OCI-LY1 (cell line): ENCODE measurements at regions not wholly inside any gene's neighbourhood (a gene's known extent, or its start where the extent isn't known, plus 50 kb on each side); places are given as distances from the start of the nearest gene placed in this dataset.

Experiments used
- H2AFZ ChIP-seq: fragments of 200-600 bp; sonication (generic), shearing (Covaris generic); 2 replicates; pipeline ENCODE4 v1.6.0; 2014; ENCODE audit warnings: antibody characterized with exemption, mild to moderate bottlenecking, low read length
- H3F3A ChIP-seq: fragments of 200-600 bp; sonication (generic), shearing (Covaris generic); 2 replicates; pipeline ENCODE4 v1.6.0; 2014; ENCODE audit warnings: mild to moderate bottlenecking, antibody characterized with exemption, low read length, moderate library complexity; ENCODE audit not compliant: insufficient read depth
- H3K27ac ChIP-seq: fragments of 200-600 bp; sonication (generic); 2 replicates; pipeline ENCODE4 v1.5.1; 2014; ENCODE audit warnings: low read length, mixed run types, mild to moderate bottlenecking, low read depth; ENCODE audit not compliant: poor library complexity, severe bottlenecking
- H3K27me3 ChIP-seq: fragments of 200-600 bp; sonication (generic); 2 replicates; pipeline ENCODE4 v1.6.0; 2014; ENCODE audit warnings: antibody characterized with exemption, mild to moderate bottlenecking, low read length, moderate library complexity; ENCODE audit not compliant: insufficient read depth
- H3K36me3 ChIP-seq: fragments of 200-600 bp; sonication (generic); 2 replicates; pipeline ENCODE4 v1.6.1; 2014; ENCODE audit warnings: mild to moderate bottlenecking, antibody characterized with exemption, low read length, moderate library complexity, mixed read lengths; ENCODE audit not compliant: insufficient read depth
- H3K4me1 ChIP-seq: fragments of 200-600 bp; sonication (generic); 2 replicates; pipeline ENCODE4 v1.5.1; 2014; ENCODE audit warnings: mild to moderate bottlenecking, low read length, moderate library complexity; ENCODE audit not compliant: insufficient read depth, severe bottlenecking
- H3K4me2 ChIP-seq: fragments of 200-600 bp; sonication (generic), shearing (Covaris generic); 2 replicates; pipeline ENCODE4 v1.6.1; 2014; ENCODE audit warnings: low read length
- H3K4me3 ChIP-seq: fragments of 200-600 bp; sonication (generic); 2 replicates; pipeline ENCODE4 v1.5.1; 2014; ENCODE audit warnings: low read length, low read depth, mild to moderate bottlenecking, mixed read lengths; ENCODE audit not compliant: poor library complexity, severe bottlenecking
- H3K79me2 ChIP-seq: fragments of 200-600 bp; shearing (Covaris generic); 2 replicates; pipeline ENCODE4 v1.6.1; 2016; ENCODE audit warnings: mixed run types, low read length, mixed read lengths; ENCODE audit not compliant: insufficient read depth
- H3K9ac ChIP-seq: fragments of 200-600 bp; sonication (generic), shearing (Covaris generic); 2 replicates; pipeline ENCODE4 v1.6.1; 2014; ENCODE audit warnings: mild to moderate bottlenecking, low read length, mixed read lengths
- H3K9me2 ChIP-seq: fragments of 200-600 bp; sonication (generic), shearing (Covaris generic); 2 replicates; pipeline ENCODE4 v1.6.1; 2014; ENCODE audit warnings: low read depth, mild to moderate bottlenecking, low read length, mixed read lengths
- H3K9me3 ChIP-seq: fragments of 200-600 bp; shearing (Covaris generic); 2 replicates; pipeline ENCODE4 v1.6.1; 2014; ENCODE audit warnings: low read length, mixed read lengths
- H4K20me1 ChIP-seq: fragments of 200-600 bp; sonication (generic), shearing (Covaris generic); 2 replicates; pipeline ENCODE4 v1.6.0; 2016; ENCODE audit warnings: mild to moderate bottlenecking, low read length; ENCODE audit not compliant: insufficient read depth
- CTCF ChIP-seq: fragments of 200-600 bp; sonication (generic), shearing (Covaris generic); IDR thresholded peaks from 2 replicates; pipeline ENCODE4 v1.5.1; 2017; ENCODE audit warnings: mild to moderate bottlenecking, antibody characterized with exemption, low read length, moderate library complexity, mixed read lengths
- EZH2 ChIP-seq: fragments of 200-600 bp; sonication (generic), shearing (Covaris generic); IDR thresholded peaks from 2 replicates; pipeline ENCODE4 v1.8.0; 2017; ENCODE audit warnings: borderline replicate concordance, mixed run types, mild to moderate bottlenecking, antibody characterized with exemption, low read length, moderate library complexity, mixed read lengths

GRCh38 chrX:43269201-43269600 lies 386.9 kb upstream of the MAOA start:
- no peaks in the 10 kb centered on the region for H3F3A ChIP-seq
- H2AFZ ChIP-seq: no peak overlapping the region
- H3K79me2 ChIP-seq: no peaks in the 10 kb centered on the region
- no peak overlapping the region for H3K4me2 ChIP-seq
- no peaks in the 10 kb centered on the region for H4K20me1 ChIP-seq
- H3K9me2 ChIP-seq: no peaks in the 10 kb centered on the region
- no peak overlapping the region for H3K4me3 ChIP-seq
- H3K9me3 ChIP-seq: no peaks in the 10 kb centered on the region
- no peak for TF ChIP-seq EZH2
- TF ChIP-seq CTCF: no peak
- H3K9ac ChIP-seq: no peak overlapping the region
- H3K27me3 ChIP-seq: no peaks in the 10 kb centered on the region
- H3K27ac ChIP-seq: no peak overlapping the region
- no peaks in the 10 kb centered on the region for H3K4me1 ChIP-seq
- H3K36me3 ChIP-seq: no peaks in the 10 kb centered on the region; the same call in 1 of the 2 replicates

GRCh38 chrX:43277879-43278278 lies 378.2 kb upstream of the MAOA start:
- Histone ChIP-seq H3K27ac (no peak overlapping the region), H3K9me2 (no peaks in the 10 kb centered on the region), H4K20me1 (no peaks in the 10 kb centered on the region), H3K4me1 (no peaks in the 10 kb centered on the region), H3K4me2 (no peak overlapping the region), H3K9ac (no peak overlapping the region), H3K36me3 (no peaks in the 10 kb centered on the region; the same call in 1 of the 2 replicates), H3K4me3 (no peak overlapping the region), H3K9me3 (no peaks in the 10 kb centered on the region), H3K79me2 (no peaks in the 10 kb centered on the region), H3K27me3 (no peaks in the 10 kb centered on the region), H2AFZ (no peak overlapping the region), H3F3A (no peaks in the 10 kb centered on the region)
- TF ChIP-seq CTCF (no peak), EZH2 (no peak)

GRCh38 chrX:43278440-43278839 lies 377.7 kb upstream of the MAOA start:
- no peaks in the 10 kb centered on the region; the same call in 1 of the 2 replicates for H3K36me3 ChIP-seq

More at GRCh38 chrX:43278440-43278839, 377.7 kb upstream of the MAOA start:
- Histone ChIP-seq H3K4me2 (no peak overlapping the region), H3F3A (no peaks in the 10 kb centered on the region), H4K20me1 (no peaks in the 10 kb centered on the region), H3K9me2 (no peaks in the 10 kb centered on the region), H3K79me2 (no peaks in the 10 kb centered on the region), H2AFZ (no peak overlapping the region), H3K27me3 (no peaks in the 10 kb centered on the region), H3K9me3 (no peaks in the 10 kb centered on the region), H3K9ac (no peak overlapping the region), H3K4me3 (no peak overlapping the region), H3K4me1 (no peaks in the 10 kb centered on the region), H3K27ac (no peak overlapping the region)
- TF ChIP-seq CTCF (no peak), EZH2 (no peak)
